HG03460 (cell line): ENCODE measurements at regions not wholly inside any gene's neighbourhood (a gene's known extent, or its start where the extent isn't known, plus 50 kb on each side); places are given as distances from the start of the nearest gene placed in this dataset.
"Not testable (repeated sequence)": the region's sequence is repeated elsewhere in the genome, so short reads cannot be mapped to it uniquely, and the experiment has no call there.

Experiments used
- ATAC-seq: cut with Tn5 transposase; IDR thresholded peaks from one replicate; pipeline ENCODE4 v1.9.1; 2021; ENCODE audit not compliant: unreplicated experiment

DNA sequence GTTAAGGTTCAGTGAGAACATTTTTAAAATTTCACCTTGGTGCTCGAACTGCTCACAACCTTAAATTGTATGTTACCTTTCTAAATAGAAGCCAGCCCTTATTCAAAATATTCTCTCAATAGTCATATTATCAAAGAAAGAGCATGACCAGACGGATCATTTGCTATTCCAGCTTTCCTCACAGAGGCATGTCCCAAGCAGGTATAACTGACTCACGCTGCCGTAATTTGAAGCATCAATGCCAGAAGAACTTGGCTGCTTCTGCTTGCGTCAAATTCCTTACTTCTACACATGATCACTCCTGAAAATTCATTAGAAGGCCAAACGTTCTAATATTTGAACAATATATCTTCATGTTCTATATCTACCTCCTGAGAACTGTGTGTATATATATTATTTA lies 69.5 kb upstream of the VGLL4 start:
- no peak for ATAC-seq

DNA sequence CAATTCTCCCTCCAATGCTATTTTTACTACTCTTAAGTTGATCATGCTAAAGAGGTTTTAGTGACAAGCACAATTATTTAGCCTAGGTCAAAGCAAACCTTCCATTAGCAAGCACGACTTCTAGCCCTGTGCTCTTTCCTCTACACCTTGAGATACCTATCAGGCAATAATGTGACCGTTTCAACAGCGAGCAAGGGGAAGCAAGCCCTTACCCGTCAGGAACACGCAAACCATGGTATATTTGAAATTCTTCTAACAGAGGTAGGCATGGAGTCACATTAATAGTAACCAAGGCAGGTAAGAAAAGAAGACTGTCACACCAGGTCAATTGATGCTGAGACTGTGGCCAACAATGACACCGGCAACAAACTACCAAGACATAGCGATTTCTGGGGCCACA lies 68.9 kb upstream of the VGLL4 start:
- ATAC-seq, result no peak

GRCh38 chr3:11711876-11712275 lies 68.2 kb upstream of the VGLL4 start:
- no peak for ATAC-seq

DNA sequence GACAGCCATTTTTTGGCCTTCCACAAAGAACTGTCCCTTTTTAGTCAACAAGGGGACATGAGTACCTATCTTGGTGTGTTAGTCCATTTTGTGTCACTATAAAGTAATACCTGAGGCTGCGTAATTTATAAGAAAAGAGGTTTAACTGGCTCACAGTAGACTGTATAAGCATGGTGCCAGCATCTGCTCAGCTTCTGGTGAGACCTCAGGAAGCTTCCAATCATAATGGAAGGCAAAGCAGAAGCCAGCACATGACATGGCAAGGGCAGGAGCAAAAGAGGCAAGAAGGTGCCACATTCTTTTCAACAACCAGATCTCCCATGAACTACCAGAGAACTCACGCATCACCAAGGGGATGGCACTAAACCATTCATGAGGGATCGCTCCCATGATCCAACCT lies 66.1 kb upstream of the VGLL4 start:
- no peak for ATAC-seq

DNA sequence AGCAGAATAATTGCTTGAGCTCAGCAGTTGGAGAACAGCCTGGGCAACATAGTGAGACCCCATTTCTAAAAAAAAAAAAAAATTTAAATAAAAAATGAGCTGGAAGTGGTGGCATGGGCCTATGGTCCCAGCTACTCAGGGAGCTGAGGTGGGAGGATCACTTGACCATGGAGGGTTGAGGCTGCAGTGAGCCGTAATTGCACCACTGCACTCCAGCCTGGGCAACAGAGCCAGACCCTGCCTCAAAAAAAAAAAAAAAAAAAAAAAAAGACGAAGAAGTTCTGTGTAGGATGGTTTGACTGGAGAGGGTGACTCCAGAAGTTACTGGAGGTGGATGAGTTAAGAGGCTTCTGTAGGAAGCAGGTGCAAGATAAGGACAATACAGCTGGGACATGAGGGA lies 63.4 kb upstream of the VGLL4 start:
- not testable (repeated sequence) for ATAC-seq

GRCh38 chr3:11706604-11707003 lies 62.9 kb upstream of the VGLL4 start:
- no peak for ATAC-seq

DNA sequence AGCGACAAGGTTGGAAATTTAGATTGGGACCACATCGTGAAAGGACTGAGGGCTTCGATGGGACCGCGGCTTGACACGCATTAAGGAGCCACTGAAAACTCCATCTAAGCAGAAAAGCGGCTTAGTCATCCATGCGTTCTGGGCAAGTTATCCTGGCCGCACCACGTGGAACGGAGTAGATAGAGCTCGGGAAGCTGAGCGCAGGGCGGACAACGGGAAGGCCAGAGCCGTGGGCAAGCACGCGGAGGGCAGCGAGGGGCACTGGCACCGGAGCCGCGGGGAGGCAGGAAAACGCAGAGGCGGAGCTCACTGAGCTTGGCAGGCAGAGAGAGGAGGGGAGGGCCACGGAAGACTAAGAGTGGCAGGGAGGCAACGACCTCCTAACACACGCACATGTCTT lies 61.3 kb upstream of the VGLL4 start:
- no peak for ATAC-seq

- no peak for ATAC-seq
Observed at GRCh38 chr3:11703146-11703545, 59.4 kb upstream of the VGLL4 start.

- ATAC-seq, result no peak
Observed at GRCh38 chr3:11699083-11699427, 55.3 kb upstream of the VGLL4 start.

DNA sequence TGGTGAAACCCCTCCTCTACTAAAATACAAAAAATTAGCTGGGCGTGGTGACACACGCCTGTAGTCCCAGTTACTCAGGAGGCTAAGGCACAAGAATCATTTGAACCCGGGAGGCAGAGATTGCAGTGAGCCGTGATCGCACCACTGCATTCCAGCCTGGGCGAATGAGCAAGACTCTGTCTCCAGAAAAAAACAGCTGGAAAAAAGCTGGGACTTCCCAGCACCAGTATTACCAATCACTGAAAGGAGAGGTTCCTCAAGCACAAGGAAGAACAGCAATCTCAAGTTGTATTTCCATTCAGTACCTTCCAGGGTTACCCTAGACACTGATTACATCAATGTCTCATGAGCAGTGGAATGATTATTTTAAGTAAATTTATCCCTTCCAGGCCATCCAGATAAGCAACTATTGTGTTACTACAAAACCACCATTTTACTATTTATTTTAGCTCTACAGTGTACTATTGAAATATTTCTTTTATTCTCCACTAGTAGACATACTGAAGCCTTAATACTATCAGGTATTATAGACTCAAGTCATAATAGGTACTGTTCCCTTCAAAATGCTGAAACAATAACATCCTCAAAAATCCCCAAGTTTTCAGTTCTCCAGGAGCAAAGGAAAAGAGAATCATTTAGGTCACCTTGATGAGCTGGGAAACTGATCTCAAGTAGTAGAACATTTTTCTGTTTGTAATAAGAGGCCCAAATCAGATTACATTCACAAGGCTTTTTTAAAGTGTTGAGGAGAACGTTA lies 54.8 kb upstream of the VGLL4 start:
- no peak for ATAC-seq

- no peak for ATAC-seq
Observed at GRCh38 chr3:11697701-11698100, 54.0 kb upstream of the VGLL4 start.

DNA sequence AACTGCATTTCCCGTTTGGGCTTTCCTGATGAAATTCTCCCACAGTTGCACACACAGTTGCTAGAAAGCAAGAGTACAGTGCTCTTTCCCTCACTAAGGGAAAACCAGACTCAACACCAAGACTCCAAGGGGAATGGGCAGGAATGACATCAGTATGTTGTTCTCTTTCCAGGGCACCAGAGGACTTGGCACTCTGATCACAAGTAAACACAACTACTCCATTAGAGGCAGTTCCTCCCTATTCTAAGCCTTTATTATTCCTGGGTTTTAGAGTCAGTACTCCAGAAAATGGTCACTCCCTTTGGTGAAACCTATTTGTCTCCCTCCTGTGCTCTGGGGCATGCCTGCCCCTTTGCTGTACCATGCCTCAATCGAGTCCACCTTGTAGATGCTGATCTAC lies 52.3 kb upstream of the VGLL4 start:
- no peak for ATAC-seq
